H1 (cell line): ENCODE measurements at regions not wholly inside any gene's neighbourhood (a gene's known extent, or its start where the extent isn't known, plus 50 kb on each side); places are given as distances from the start of the nearest gene placed in this dataset.

Experiments used
- CTCF ChIA-PET: fragments of 300-600 bp; sonication (Branson Sonifier 250); formaldehyde crosslinking; loops from one replicate; lab custom pipeline; 2021; ENCODE audit not compliant: partially characterized antibody; lab: Charles Lee
- POLR2A ChIA-PET: fragments of 300-600 bp; sonication (Branson Sonifier 250); formaldehyde crosslinking; loops from one replicate; lab custom pipeline; 2021; ENCODE audit warnings: inconsistent platforms; ENCODE audit not compliant: partially characterized antibody; lab: Charles Lee
- DNase-seq, 2 experiments: peaks; one replicate each; pipeline versions ENCODE4 v3.0.0 to v3.0.0-alpha.2; 2010 to 2022; ENCODE audit warnings: low spot score in 2 of 2, low read depth in 1 of 2, mixed read lengths in 1 of 2
- FAIRE-seq: peaks from 2 replicates; lab custom pipeline; 2011; peaks lifted over from hg19 to GRCh38; lab: Jason Lieb, UNC
- H2AFZ ChIP-seq: 2 replicates; pipeline ENCODE4 v1.8.1; 2012; ENCODE audit warnings: low read length, inconsistent platforms
- H2AK5ac ChIP-seq: 2 replicates; pipeline ENCODE4 v1.6.1; 2013; ENCODE audit warnings: low read depth, low read length
- H2BK120ac ChIP-seq: replicated peaks from 2 replicates; pipeline ENCODE3; 2013; ENCODE audit warnings: low read depth, low read length, inconsistent platforms
- H2BK12ac ChIP-seq: 2 replicates; pipeline ENCODE4 v1.6.1; 2013; ENCODE audit warnings: low read depth, low read length
- H2BK15ac ChIP-seq: 2 replicates; pipeline ENCODE4 v1.6.1; 2013; ENCODE audit warnings: low read length
- H2BK20ac ChIP-seq: 2 replicates; pipeline ENCODE4 v1.6.1; 2013; ENCODE audit warnings: low read length
- H2BK5ac ChIP-seq: 2 replicates; pipeline ENCODE4 v1.6.1; 2013; ENCODE audit warnings: low read depth, low read length
- H3K14ac ChIP-seq: 2 replicates; pipeline ENCODE4 v1.6.1; 2013; ENCODE audit warnings: inconsistent platforms; ENCODE audit not compliant: insufficient read length
- H3K18ac ChIP-seq: 2 replicates; pipeline ENCODE4 v1.6.1; 2013; ENCODE audit warnings: low read length; ENCODE audit errors: extremely low read depth
- H3K23ac ChIP-seq: 2 replicates; pipeline ENCODE4 v1.6.1; 2013; ENCODE audit warnings: inconsistent platforms; ENCODE audit not compliant: insufficient read length
- H3K23me2 ChIP-seq: 2 replicates; pipeline ENCODE4 v1.6.1; 2013; ENCODE audit warnings: low read depth, low read length
- H3K27ac ChIP-seq: 2 replicates; pipeline ENCODE4 v1.6.1; 2011; ENCODE audit warnings: low read depth, low read length, inconsistent platforms
- H3K27me3 ChIP-seq, 4 experiments: replicated peaks in 1 of 4; 1 replicate in 1 of 4; 2 replicates in 3 of 4; pipeline versions ENCODE4 v1.6.1 to v1.8.1; 2011 to 2013; ENCODE audit warnings: low read length in 3 of 4, mild to moderate bottlenecking in 3 of 4, inconsistent platforms in 2 of 4, mixed read lengths in 2 of 4, moderate library complexity in 1 of 4; ENCODE audit not compliant: control insufficient read depth in 3 of 4, insufficient read depth in 3 of 4; ENCODE audit errors: extremely low read depth in 1 of 4
- H3K36me3 ChIP-seq, 4 experiments: 2 replicates each; pipeline versions ENCODE4 v1.6.1 to v1.8.1; 2011 to 2013; ENCODE audit warnings: mild to moderate bottlenecking in 4 of 4, low read length in 3 of 4, moderate library complexity in 2 of 4, control low read depth in 1 of 4, inconsistent platforms in 1 of 4; ENCODE audit not compliant: insufficient read depth in 4 of 4, control insufficient read depth in 2 of 4
- H3K4ac ChIP-seq: replicated peaks from 2 replicates; pipeline ENCODE3; 2013; ENCODE audit warnings: low read length, low read depth, mixed read lengths, inconsistent platforms; ENCODE audit not compliant: insufficient read length
- H3K4me1 ChIP-seq, 4 experiments: replicated peaks in 1 of 4; 1 replicate in 1 of 4; 2 replicates in 3 of 4; pipeline versions ENCODE4 v1.6.1 to v1.8.1; 2011 to 2013; ENCODE audit warnings: low read length in 3 of 4, inconsistent platforms in 2 of 4, mixed read lengths in 1 of 4; ENCODE audit not compliant: insufficient read depth in 4 of 4, control insufficient read depth in 3 of 4
- H3K4me2 ChIP-seq, 2 experiments: 2 replicates each; pipeline versions ENCODE4 v1.6.1 to v1.8.1; 2011 to 2013; ENCODE audit warnings: low read depth in 2 of 2, low read length in 2 of 2, control low read depth in 1 of 2, inconsistent platforms in 1 of 2, mild to moderate bottlenecking in 1 of 2; ENCODE audit not compliant: insufficient read depth in 1 of 2
- H3K4me3 ChIP-seq, 4 experiments: fragments of 200-600, 300-600 bp in 1 of 4; sonication (generic), shearing (Covaris generic), sonication (Bioruptor Twin) in 1 of 4; 2 replicates each; pipeline versions ENCODE4 v1.5.1 to v1.8.1; 2011 to 2016; ENCODE audit warnings: low read length in 4 of 4, low read depth in 3 of 4, control low read depth in 2 of 4, inconsistent platforms in 2 of 4, mild to moderate bottlenecking in 2 of 4, mixed read lengths in 1 of 4, moderate library complexity in 1 of 4; ENCODE audit not compliant: insufficient read depth in 2 of 4; ENCODE audit errors: extremely low read depth in 1 of 4
- H3K56ac ChIP-seq: replicated peaks from 2 replicates; pipeline ENCODE3; 2013; ENCODE audit warnings: low read depth, mild to moderate bottlenecking, mixed read lengths, low read length, inconsistent platforms; ENCODE audit not compliant: insufficient read length
- H3K79me1 ChIP-seq: 2 replicates; pipeline ENCODE4 v1.6.1; 2013; ENCODE audit warnings: low read depth, low read length, control low read depth
- H3K79me2 ChIP-seq, 2 experiments: 2 replicates each; pipeline versions ENCODE4 v1.6.1 to v1.8.1; 2012 to 2013; ENCODE audit warnings: low read length in 2 of 2, mild to moderate bottlenecking in 2 of 2, inconsistent platforms in 1 of 2; ENCODE audit not compliant: insufficient read depth in 2 of 2, control insufficient read depth in 1 of 2
- H3K9ac ChIP-seq, 4 experiments: replicated peaks in 1 of 4; 1 replicate in 1 of 4; 2 replicates in 3 of 4; pipeline versions ENCODE4 v1.6.1 to v1.8.1; 2011 to 2013; ENCODE audit warnings: low read depth in 3 of 4, low read length in 3 of 4, control low read depth in 2 of 4, mild to moderate bottlenecking in 2 of 4, moderate library complexity in 2 of 4, inconsistent platforms in 1 of 4; ENCODE audit errors: extremely low read depth in 1 of 4
- H3K9me3 ChIP-seq, 2 experiments: 2 replicates each; pipeline versions ENCODE4 v1.6.1 to v1.8.1; 2012 to 2013; ENCODE audit warnings: mild to moderate bottlenecking in 2 of 2, moderate library complexity in 2 of 2, control low read depth in 1 of 2, inconsistent platforms in 1 of 2, low read depth in 1 of 2, low read length in 1 of 2, mixed read lengths in 1 of 2; ENCODE audit not compliant: insufficient read depth in 2 of 2
- H4K20me1 ChIP-seq, 2 experiments: replicated peaks in 1 of 2; 2 replicates each; pipeline versions ENCODE3 to v1.8.1; 2011 to 2013; ENCODE audit warnings: inconsistent platforms in 2 of 2, low read length in 2 of 2, mild to moderate bottlenecking in 1 of 2; ENCODE audit not compliant: insufficient read depth in 2 of 2, control insufficient read depth in 1 of 2
- H4K5ac ChIP-seq: 2 replicates; pipeline ENCODE4 v1.6.1; 2013; ENCODE audit warnings: low read length, low read depth, mixed read lengths, inconsistent platforms; ENCODE audit not compliant: insufficient read length
- H4K8ac ChIP-seq: 2 replicates; pipeline ENCODE4 v1.8.0; 2013; ENCODE audit warnings: mild to moderate bottlenecking, moderate library complexity, low read length, inconsistent platforms; ENCODE audit not compliant: insufficient read depth; ENCODE audit errors: extremely low read depth
- H4K91ac ChIP-seq: replicated peaks from 2 replicates; pipeline ENCODE3; 2013; ENCODE audit warnings: low read length, mixed read lengths, inconsistent platforms; ENCODE audit not compliant: insufficient read length
- SIRT6 ChIP-seq: IDR thresholded peaks from one replicate; pipeline ENCODE4 v1.7.1; 2012; ENCODE audit warnings: low read length, inconsistent platforms
- WGBS, 2 experiments: shearing (Covaris generic) in 1 of 2; methylation state at CpG; one replicate each; pipeline versions ENCODE4 v1.1.6 to v1.1.7; 2013 to 2015; ENCODE audit warnings: low lambda C conversion rate in 2 of 2, mixed read lengths in 2 of 2, inconsistent platforms in 1 of 2, low coverage in 1 of 2, missing lambda C conversion rate in 1 of 2; ENCODE audit not compliant: insufficient replicate concordance in 2 of 2, insufficient coverage in 1 of 2, insufficient read length in 1 of 2; ENCODE audit errors: extremely low coverage in 1 of 2, missing lambda C conversion rate in 1 of 2; 5-methylcytosine and 5-hydroxymethylcytosine counted together

- no peak overlapping the region for H3K27ac ChIP-seq
- no peak for DNase-seq
- no peak overlapping the region for H2BK120ac ChIP-seq
- H3K27me3 ChIP-seq = peaks cover 0 to 15% (median 9%) of the 10 kb centered on the region in 4 experiments; a peak in 5 of 7 replicates
- no peak overlapping the region for H4K8ac ChIP-seq
- CTCF ChIA-PET = interaction anchor here (1.1 to 2.6 kb wide), 5 partner anchors 11 to 92 kb away, joined by 3 to 9 read pairs (median 4); no protein-coding TSS in a partner anchor
- POLR2A ChIA-PET = interaction anchor here (1.2 kb wide), 1 partner anchor 368 kb away, joined by 3 read pairs; no protein-coding TSS in a partner anchor
- no peaks in the 10 kb centered on the region for H3K36me3 ChIP-seq
- H3K4me3 ChIP-seq = no peak overlapping the region
- no peak overlapping the region for H3K4ac ChIP-seq
- FAIRE-seq = no peak
- no peak for TF ChIP-seq SIRT6
- H3K9me3 ChIP-seq = no peaks in the 10 kb centered on the region
- H3K4me2 ChIP-seq = no peak overlapping the region
- no peak overlapping the region for H2AFZ ChIP-seq
- no peaks in the 10 kb centered on the region for H3K79me2 ChIP-seq
- H3K18ac ChIP-seq = no peak overlapping the region
- 82% methylated on average over 5 of the region's 5 CpGs; no CpG with 5 or more reads in 1 of the 2 experiments for WGBS, 2 experiments
- no peaks in the 10 kb centered on the region for H3K79me1 ChIP-seq
- no peak overlapping the region for H2BK20ac ChIP-seq
- no peak overlapping the region for H2BK5ac ChIP-seq
- no peak overlapping the region for H3K23ac ChIP-seq
- H3K14ac ChIP-seq = no peak overlapping the region
- no peak overlapping the region for H2AK5ac ChIP-seq
- no peak overlapping the region for H2BK12ac ChIP-seq
- no peak overlapping the region for H4K91ac ChIP-seq
- no peak overlapping the region for H3K56ac ChIP-seq
- no peak overlapping the region for H2BK15ac ChIP-seq
- no peak overlapping the region for H4K5ac ChIP-seq
- peaks cover 0 to 8% (median 6%) of the 10 kb centered on the region in 4 experiments; a peak in 2 of 7 replicates for H3K4me1 ChIP-seq
- H3K9ac ChIP-seq = no peak overlapping the region
- no peaks in the 10 kb centered on the region for H3K23me2 ChIP-seq
- no peaks in the 10 kb centered on the region for H4K20me1 ChIP-seq
These were observed 366.2 kb upstream of the KITLG start for GRCh38 chr12:88946372-88946997.
